Thoracic aorta (tissue), 2 donors: ENCODE measurements at regions not wholly inside any gene's neighbourhood (a gene's known extent, or its start where the extent isn't known, plus 50 kb on each side); places are given as distances from the start of the nearest gene placed in this dataset.

Source experiments
- ATAC-seq: fragments of 150-250 bp; one replicate; pipeline ENCODE4 v1.8.0; 2017; ENCODE audit warnings: low read depth; ENCODE audit not compliant: insufficient number of reproducible peaks, low FRiP score
- DNase-seq: peaks from one replicate; pipeline ENCODE4 v3.0.0-alpha.2; 2020; ENCODE audit warnings: low spot score
- H3K27ac ChIP-seq, 2 donors: fragments of 200-600 bp; sonication (generic); 1 replicate in 1 of 2; 2 replicates in 1 of 2; pipeline ENCODE4 v1.5.1; 2016; ENCODE audit warnings: mild to moderate bottlenecking in 2 of 2, moderate library complexity in 2 of 2
- H3K27me3 ChIP-seq: fragments of 200-600 bp; sonication (generic); replicated peaks from 2 replicates; pipeline ENCODE4 v1.6.0; 2016; ENCODE audit warnings: mild to moderate bottlenecking; ENCODE audit not compliant: insufficient read depth
- H3K36me3 ChIP-seq: fragments of 200-600 bp; sonication (generic); one replicate; pipeline ENCODE4 v1.5.1; 2016
- H3K4me1 ChIP-seq, 2 donors: fragments of 200-600 bp; sonication (generic); 1 replicate in 1 of 2; 2 replicates in 1 of 2; pipeline versions ENCODE4 v1.5.1 to v1.6.0; 2016; ENCODE audit warnings: low read depth in 2 of 2, mild to moderate bottlenecking in 1 of 2; ENCODE audit not compliant: control insufficient read depth in 1 of 2
- H3K4me3 ChIP-seq: fragments of 200-600 bp; sonication (generic); 2 replicates; pipeline ENCODE4 v1.5.1; 2016; ENCODE audit warnings: mild to moderate bottlenecking
- H3K9me3 ChIP-seq: fragments of 200-600 bp; sonication (generic); 2 replicates; pipeline ENCODE4 v1.5.1; 2016
- CTCF ChIP-seq: fragments of 200-600 bp; sonication (generic); IDR thresholded peaks from one replicate; pipeline ENCODE4 v1.5.1; 2019; ENCODE audit warnings: antibody characterized with exemption

- ATAC-seq (no peak), DNase-seq (no peak)
- TF ChIP-seq CTCF: no peak
- H3K27me3 ChIP-seq: no peaks in the 10 kb centered on the region
- H3K4me1 ChIP-seq: peaks cover 0 to 14% of the 10 kb centered on the region in 2 donors
- H3K9me3 ChIP-seq: no peaks in the 10 kb centered on the region
- H3K4me3 ChIP-seq: no peak overlapping the region
- H3K27ac ChIP-seq: no peak overlapping the region
- no peaks in the 10 kb centered on the region for H3K36me3 ChIP-seq
Observed at GRCh38 chr17:12459736-12460135, 206.0 kb upstream of the MYOCD start.

GRCh38 chr17:12463102-12463501, 202.6 kb upstream of the MYOCD start:
- H3K9me3 ChIP-seq: no peaks in the 10 kb centered on the region
- H3K27me3 ChIP-seq: no peaks in the 10 kb centered on the region
- TF ChIP-seq CTCF: no peak
- H3K27ac ChIP-seq: peak overlapping the region; percentile 53 to 77
- no peak overlapping the region for H3K4me3 ChIP-seq
- H3K36me3 ChIP-seq: no peaks in the 10 kb centered on the region
- peaks cover 0 to 14% of the 10 kb centered on the region in 2 donors for H3K4me1 ChIP-seq
- peak; percentile 78 for ATAC-seq
- DNase-seq: peak; percentile 3

GRCh38 chr17:12472252-12473173, 193.2 kb upstream of the MYOCD start:
- Histone ChIP-seq H3K4me1 (peaks cover 0 to 5% of the 10 kb centered on the region in 2 donors), H3K27ac (no peak overlapping the region), H3K9me3 (no peaks in the 10 kb centered on the region), H3K4me3 (no peak overlapping the region), H3K27me3 (no peaks in the 10 kb centered on the region), H3K36me3 (no peaks in the 10 kb centered on the region)
- no peak for ATAC-seq
- TF ChIP-seq CTCF: no peak
- no peak for DNase-seq

GRCh38 chr17:12478311-12478710, 187.4 kb upstream of the MYOCD start:
- H3K9me3 ChIP-seq: no peaks in the 10 kb centered on the region
- no peak for TF ChIP-seq CTCF
- ATAC-seq (no peak), DNase-seq (no peak)
- no peaks in the 10 kb centered on the region for H3K36me3 ChIP-seq
- no peak overlapping the region for H3K27ac ChIP-seq
- no peaks in the 10 kb centered on the region for H3K4me1 ChIP-seq
- no peaks in the 10 kb centered on the region for H3K27me3 ChIP-seq
- no peak overlapping the region for H3K4me3 ChIP-seq

- DNase-seq (no peak), ATAC-seq (no peak)
- no peak overlapping the region for H3K4me3 ChIP-seq
- no peak overlapping the region for H3K27ac ChIP-seq
- H3K36me3 ChIP-seq: no peaks in the 10 kb centered on the region
- H3K27me3 ChIP-seq: no peaks in the 10 kb centered on the region
- no peaks in the 10 kb centered on the region for H3K9me3 ChIP-seq
- no peak for TF ChIP-seq CTCF
- no peaks in the 10 kb centered on the region for H3K4me1 ChIP-seq
Observed at GRCh38 chr17:12485361-12485906, 180.3 kb upstream of the MYOCD start.
